ENCODE measurements at regions not wholly inside any gene's neighbourhood (a gene's known extent, or its start where the extent isn't known, plus 50 kb on each side); places are given as distances from the start of the nearest gene placed in this dataset.

- Histone ChIP-seq H3K23ac (ENCODE audit: insufficient read length, low read depth, low read length) (no peak overlapping the region), H2BK12ac (ENCODE audit: insufficient read length, low read depth, low read length) (no peak overlapping the region), H3T11ph (ENCODE audit: low read length) (no peak overlapping the region), H3K56ac (ENCODE audit: insufficient read length, low read depth, low read length) (no peak overlapping the region), H2BK5ac (ENCODE audit: insufficient read length, low read length) (no peak overlapping the region), H3K9ac (ENCODE audit: extremely low read depth, insufficient read length, low read length) (no peak overlapping the region), H2BK20ac (ENCODE audit: low read depth, low read length, poor library complexity, severe bottlenecking) (no peak overlapping the region), H3K9me3 (ENCODE audit: control insufficient read depth, low read depth, low read length) (no peaks in the 10 kb centered on the region), H3K27ac (ENCODE audit: insufficient read length, low read depth, low read length) (no peak overlapping the region), H3K79me1 (ENCODE audit: insufficient read depth, low read depth, low read length, poor library complexity, severe bottlenecking) (no peaks in the 10 kb centered on the region), H4K5ac (ENCODE audit: insufficient read length, low read depth, low read length) (no peak overlapping the region), H3K27me3 (ENCODE audit: insufficient read depth, low read length) (no peaks in the 10 kb centered on the region), H3K14ac (ENCODE audit: insufficient read depth, low read length) (no peak overlapping the region), H2AFZ (ENCODE audit: low read length) (no peak overlapping the region), H2BK120ac (ENCODE audit: low read depth, low read length, poor library complexity, severe bottlenecking) (no peak overlapping the region), H3K4ac (ENCODE audit: low read depth, low read length) (no peak overlapping the region), H3K4me1 (ENCODE audit: insufficient read depth, low read length) (no peaks in the 10 kb centered on the region), H3K4me2 (ENCODE audit: insufficient read depth, insufficient read length, low read length) (no peak overlapping the region), H4K8ac (replicated peaks; ENCODE audit: insufficient read length, low read depth, low read length) (no peak overlapping the region), H4K91ac (ENCODE audit: insufficient read length, low read depth, low read length) (no peak overlapping the region), H3K79me2 (ENCODE audit: insufficient read depth, low read length) (no peaks in the 10 kb centered on the region), H3K23me2 (ENCODE audit: insufficient read length, low read depth, low read length, poor library complexity, severe bottlenecking) (no peaks in the 10 kb centered on the region), H4K20me1 (ENCODE audit: control insufficient read depth, insufficient read depth, insufficient read length) (no peaks in the 10 kb centered on the region), H2AK5ac (ENCODE audit: insufficient read length, low read length) (no peak overlapping the region), H3K18ac (ENCODE audit: insufficient read length, low read depth, low read length) (no peak overlapping the region), H2BK15ac (ENCODE audit: low read depth, low read length) (no peak overlapping the region)
- H3K27ac Mint-ChIP-seq: no peak overlapping the region
- no peak for DNase-seq
- H3K4me1 Mint-ChIP-seq: no peaks in the 10 kb centered on the region
- no peak overlapping the region for H3K4me3 Mint-ChIP-seq
- no peaks in the 10 kb centered on the region for H3K27me3 Mint-ChIP-seq (ENCODE audit: low read depth)
- no CpG with 5 or more reads among the region's 3 CpGs for WGBS (ENCODE audit: extremely low coverage, insufficient read length, low lambda C conversion rate)
- H3K36me3 Mint-ChIP-seq (ENCODE audit: insufficient read depth in 1 of 3, low read depth in 3 of 3): no peaks in the 10 kb centered on the region
- TF ChIP-seq, protein P1, sequence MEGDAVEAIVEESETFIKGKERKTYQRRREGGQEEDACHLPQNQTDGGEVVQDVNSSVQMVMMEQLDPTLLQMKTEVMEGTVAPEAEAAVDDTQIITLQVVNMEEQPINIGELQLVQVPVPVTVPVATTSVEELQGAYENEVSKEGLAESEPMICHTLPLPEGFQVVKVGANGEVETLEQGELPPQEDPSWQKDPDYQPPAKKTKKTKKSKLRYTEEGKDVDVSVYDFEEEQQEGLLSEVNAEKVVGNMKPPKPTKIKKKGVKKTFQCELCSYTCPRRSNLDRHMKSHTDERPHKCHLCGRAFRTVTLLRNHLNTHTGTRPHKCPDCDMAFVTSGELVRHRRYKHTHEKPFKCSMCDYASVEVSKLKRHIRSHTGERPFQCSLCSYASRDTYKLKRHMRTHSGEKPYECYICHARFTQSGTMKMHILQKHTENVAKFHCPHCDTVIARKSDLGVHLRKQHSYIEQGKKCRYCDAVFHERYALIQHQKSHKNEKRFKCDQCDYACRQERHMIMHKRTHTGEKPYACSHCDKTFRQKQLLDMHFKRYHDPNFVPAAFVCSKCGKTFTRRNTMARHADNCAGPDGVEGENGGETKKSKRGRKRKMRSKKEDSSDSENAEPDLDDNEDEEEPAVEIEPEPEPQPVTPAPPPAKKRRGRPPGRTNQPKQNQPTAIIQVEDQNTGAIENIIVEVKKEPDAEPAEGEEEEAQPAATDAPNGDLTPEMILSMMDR (conservative IDR thresholded peaks at IDR 0.05): no peak
- H3K9me3 Mint-ChIP-seq: no peaks in the 10 kb centered on the region
Observed at GRCh38 chr2:185082749-185083148, 484.4 kb downstream of the ZNF804A start.

All from H9 (cell line).